UCSD-AML1 (cell line): ENCODE measurements at regions not wholly inside any gene's neighbourhood (a gene's known extent, or its start where the extent isn't known, plus 50 kb on each side); places are given as distances from the start of the nearest gene placed in this dataset.

ENCODE experiments used
- DNase-seq: peaks from one replicate; lab custom pipeline; 2025; ENCODE audit not compliant: unreplicated experiment; lab: John Stamatoyannopoulos, UW

DNA sequence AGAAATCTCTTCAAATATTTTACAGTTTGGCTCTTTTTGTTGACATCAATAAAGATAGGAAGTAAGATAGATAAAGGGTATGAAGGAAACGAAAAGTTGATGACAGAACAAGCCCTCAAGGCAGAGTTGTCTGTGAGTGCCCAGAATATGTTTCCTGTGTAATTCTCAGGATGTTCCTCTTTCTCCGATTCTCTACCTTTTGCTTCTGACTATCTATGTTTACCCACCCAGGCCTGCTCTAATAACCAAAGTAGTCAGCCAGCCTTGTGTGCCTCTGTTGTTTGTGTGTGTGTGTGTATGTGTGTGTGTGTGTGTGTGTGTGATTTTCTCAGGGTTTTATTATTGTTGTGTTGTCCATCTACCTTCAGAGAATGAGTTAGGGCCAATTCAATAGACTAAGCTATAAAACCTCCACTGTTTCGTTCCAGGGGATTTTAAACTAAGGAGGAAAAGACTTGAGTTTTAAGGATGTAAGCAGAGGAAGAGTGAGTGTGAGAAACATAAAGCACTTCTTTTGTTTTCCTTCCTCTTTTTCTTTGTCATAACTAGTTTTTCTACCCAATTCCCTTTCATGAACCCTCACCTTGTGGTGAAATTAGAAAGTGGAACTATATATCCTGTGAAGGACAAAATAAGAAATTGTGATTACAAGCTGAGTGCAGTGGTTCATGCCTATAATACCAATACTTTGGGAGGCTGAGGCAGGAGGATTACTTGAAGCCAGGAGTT lies 627.4 kb upstream of the NR5A2 start:
- DNase-seq, result peak; percentile 7

DNA sequence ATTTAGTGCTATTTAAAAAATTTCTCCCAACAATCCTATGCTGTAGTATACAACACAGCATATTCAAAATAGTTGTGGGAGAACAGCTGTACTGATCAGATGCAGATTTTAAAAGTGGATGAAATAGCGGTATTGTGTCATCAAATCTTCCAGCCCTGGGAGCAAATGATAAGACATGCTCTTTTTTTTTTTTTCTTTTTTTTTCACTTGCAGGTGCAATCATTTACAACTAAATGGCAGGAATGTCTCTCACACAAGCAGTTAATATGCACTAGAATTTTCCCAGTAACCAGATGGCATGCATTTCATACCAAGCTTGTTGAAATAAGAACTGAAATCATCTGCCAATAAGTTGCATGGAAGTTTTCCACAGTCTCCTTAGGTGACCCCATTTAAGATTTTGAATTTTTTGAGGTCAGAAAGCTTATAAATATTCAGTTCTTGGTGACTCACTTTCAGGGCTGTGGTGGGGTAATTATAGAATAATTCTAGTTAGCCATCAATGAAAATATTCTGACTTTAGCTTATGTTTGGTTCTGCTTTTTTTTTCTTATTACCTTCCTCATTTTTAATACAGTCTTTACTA lies 623.9 kb upstream of the NR5A2 start:
- no peak for DNase-seq

DNA sequence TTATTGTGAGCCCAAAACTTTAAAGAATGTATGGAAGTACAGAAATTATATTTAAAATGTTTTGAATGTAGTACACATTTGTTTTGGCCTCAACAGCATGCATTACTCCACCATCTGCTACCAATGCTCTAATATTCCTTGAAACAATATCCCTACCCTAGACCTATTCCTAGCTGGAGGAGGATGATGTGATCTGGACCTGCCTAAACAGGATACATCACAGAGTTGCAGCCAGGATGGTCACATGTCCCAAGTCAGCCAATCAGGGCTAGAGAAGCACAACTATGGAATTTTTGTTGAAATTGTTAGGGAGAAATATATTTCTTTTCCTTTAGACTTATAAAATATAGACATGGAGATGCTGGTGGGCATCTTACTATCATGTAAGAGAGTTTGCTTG lies 623.3 kb upstream of the NR5A2 start:
- no peak for DNase-seq

DNA sequence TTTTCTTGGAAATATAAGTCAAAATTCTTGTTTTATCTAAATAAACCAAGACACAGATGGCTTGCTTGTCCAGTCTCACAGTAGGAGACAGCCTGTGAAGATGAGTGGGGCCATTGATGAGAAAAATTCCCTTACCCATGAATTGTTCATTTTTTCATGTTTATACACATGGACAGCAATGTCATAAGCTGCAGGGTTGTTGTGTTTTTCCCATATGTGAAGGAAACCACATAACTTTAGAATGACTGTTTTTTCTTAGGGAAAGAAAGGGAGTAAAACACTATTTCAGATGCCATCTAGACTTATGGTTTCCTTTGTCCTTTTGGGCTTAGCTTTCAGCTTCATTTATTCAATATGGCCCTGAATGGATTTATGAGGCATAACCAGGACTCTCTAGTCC lies 622.5 kb upstream of the NR5A2 start:
- DNase-seq, result no peak

DNA sequence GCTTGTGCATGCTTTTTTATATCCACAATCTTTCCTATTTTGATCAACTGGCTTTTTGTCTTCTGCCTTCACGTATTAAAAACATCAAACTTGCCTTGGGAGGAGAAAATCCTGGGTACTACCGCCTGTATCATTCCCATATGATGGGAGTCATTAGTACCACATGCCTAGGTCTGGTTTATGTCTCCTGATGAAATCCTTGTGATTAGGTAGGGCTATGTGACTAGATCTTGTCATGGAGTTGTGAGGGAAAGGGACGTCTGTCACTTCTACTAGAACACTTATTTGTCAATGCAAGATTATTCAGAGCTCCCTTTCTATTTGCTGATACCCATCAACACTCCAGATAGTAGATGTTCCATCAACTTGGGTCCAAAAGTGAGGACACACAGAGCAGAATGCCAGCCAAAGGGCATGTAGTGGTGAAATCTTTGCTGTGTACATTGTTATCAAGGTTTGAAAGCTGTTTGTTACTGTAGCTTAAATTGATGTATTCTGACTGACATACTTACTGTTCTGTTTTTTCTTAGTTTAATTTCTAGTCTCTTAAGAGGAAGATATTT lies 621.8 kb upstream of the NR5A2 start:
- DNase-seq, result no peak

DNA sequence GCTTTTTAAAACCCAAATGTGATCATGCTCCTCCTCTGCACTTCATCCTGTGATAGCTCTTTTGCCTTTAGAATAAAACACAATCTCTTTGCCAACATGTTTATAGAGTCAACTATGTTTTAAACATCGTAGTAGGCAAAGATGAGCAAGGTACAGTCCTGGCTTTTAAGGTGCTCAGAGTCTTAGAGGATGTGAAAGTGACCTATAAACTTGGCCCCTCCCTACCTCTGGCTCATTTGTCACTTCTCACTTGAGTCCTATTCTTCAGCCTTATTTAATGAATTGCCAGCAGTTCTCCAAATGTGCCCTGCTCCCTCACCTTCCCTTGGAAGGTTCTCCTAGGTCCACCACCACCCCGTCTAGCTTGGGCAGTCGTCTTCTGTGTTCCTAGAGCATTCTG lies 617.0 kb upstream of the NR5A2 start:
- no peak for DNase-seq

DNA sequence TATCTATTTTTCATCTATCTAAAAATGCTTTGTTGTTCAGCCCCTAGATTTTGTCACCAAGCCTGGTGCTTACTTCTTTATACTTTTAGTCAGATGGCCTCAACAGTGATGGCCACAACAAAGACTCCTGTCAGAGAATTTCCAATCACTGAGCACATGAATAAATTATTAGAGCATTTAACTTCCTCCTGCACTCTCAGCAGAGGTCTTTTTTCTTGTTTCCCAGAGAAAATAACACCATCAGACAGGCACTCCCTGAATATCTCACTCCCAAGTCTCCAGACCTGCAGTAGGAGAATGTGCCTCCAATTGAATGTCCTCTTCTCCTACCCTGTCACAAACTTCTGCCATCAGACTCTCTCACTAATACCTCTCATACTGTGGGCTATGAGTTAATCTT lies 616.0 kb upstream of the NR5A2 start:
- DNase-seq, result no peak

DNA sequence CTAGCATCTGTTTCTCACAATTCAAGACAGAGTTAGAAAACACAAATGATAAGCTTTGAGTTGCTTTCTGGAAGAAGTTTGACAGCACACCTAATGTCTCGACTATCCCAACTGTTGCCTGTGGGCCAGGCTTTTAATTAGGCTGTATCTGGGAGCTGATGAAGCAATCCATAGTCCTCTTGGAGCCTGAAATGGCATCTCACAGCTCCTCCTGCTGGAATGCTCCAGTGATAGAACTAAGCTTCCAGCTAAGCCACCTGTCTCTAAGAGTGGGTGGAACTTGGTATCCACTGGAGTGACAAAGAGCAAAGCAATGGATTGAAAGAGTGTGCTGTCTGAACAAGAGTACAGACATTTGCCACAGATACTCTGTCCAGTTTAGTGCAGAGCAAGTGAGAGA lies 605.3 kb upstream of the NR5A2 start:
- DNase-seq, result peak; percentile 20

DNA sequence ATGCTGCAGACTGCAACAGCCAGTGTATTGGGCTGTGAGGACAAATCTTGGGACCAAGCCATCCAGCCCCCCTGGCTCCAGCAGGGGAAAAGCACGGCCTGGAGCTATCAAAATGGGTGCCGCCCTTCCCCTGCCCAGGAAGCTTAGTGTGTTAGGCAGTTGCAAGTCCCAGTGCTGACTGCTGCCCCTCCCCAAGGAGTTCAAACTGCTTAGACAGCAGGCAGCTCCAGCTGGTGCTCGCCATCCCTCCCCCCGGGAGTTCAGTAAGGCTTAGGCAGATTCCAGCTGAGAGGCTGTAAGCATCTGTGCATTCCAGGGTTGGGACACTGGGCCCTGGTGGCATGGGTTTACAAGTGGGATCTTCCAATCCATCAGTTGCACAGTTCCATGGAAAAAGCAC lies 579.6 kb upstream of the NR5A2 start:
- no peak for DNase-seq

DNA sequence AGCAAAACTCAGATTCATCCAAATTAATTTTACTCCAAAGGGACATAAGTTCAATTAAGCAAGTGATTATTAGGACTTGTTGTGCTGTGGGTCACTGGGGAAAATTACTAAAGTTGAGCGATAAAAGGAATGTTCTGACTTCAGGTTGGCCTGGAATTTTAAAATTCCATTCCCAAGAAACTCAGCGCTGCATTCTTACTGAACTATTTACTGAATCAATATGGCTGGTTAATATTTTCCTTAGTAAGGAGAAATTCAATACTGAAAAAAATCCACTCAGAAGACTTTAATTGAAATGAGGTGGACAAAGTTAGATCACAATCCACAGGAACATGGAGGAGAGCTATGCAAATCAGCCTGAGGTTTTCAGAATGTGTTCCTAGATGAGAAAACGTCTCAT lies 578.9 kb upstream of the NR5A2 start:
- DNase-seq, result no peak

DNA sequence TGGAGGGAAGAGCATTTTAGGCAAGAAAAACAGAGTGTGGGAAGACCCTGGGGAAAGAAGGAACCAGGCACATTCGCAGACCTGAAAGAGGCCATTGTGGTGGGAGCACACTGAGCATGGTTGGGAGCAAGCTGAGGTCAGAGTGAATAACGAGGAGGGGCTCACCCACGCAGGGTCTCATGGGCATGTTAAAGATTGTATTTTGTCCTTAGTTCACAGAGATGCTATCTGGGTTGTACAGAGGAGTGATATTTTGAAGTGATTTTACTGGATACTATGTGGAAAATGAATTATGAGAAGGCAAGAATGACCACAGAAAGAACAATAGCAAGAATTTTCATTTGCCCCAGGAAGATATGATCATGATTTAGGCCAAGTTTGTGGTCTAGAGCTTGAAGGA lies 578.3 kb upstream of the NR5A2 start:
- no peak for DNase-seq

DNA sequence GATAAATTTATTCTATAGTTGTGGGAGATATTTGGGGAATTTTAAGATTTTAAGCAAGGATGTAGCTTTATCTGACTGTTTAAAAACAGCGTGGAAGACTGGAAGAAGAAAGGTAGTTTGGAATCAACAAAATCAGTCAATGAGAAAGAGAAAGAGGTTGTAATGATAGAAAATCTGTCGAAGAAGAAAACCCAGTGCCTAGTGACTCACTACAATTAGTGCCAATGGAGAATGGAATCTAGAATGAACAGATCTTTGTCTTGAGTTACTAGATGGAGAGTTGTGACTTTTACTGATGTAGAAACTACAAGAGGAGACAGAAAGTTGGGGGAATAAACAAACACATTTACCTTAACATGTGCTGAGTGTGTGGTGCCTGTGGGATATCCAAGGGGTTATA lies 577.8 kb upstream of the NR5A2 start:
- no peak for DNase-seq

DNA sequence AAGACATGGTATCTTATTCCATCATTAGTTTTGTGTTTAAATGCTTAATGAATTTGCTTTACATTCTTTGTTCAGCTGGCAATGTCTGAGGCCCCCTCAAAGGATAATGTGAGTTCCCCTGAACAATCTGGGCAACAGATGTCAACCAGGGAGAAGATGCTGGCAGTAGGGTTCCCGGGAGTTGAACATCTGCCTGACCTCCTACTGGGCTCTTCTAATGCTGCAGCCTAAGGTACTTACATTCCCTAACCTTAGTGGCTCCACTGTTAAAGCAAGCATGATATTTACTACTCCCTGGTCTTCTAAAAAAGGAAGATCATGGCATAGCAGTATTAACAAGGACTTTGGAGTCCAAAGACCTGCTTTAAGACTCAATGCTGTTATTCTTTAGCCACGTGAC lies 574.9 kb upstream of the NR5A2 start:
- DNase-seq, result no peak

DNA sequence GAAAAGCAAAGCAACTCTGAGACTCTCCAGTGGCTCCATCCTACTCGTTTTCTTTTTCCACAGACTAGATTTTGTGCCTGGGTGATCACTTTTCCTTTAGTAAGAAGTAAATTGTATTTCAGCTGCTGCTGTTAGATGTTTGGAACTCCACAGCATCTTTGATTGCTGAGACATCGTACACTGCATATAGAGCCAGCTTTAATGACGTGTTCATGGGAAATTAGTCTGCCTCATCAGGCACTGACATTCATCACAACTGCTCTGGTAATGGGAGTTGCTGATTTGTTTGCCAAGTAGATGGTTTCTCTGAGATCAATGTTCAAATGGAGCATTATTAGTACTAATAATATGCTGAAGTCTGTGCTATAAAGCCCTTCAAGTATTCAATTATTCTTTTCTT lies 573.8 kb upstream of the NR5A2 start:
- no peak for DNase-seq

DNA sequence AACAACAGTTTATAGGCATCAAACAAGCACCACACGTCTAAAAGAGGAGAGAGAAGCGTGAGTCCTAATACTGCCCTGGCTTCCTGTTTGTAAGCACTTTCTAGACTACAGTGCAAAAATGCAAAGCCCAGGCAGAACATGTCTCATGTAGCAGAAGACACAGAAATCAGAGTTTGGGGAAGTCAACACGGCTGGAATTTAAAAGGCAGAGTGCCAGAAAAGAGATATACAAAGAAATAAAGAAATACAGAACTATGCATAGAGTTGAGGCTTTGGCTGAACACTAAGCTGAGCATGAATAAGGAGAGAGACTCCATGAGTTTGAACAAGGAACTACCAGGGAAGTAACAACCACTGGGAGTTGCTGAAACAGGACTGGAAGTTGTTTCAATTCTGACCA lies 566.6 kb upstream of the NR5A2 start:
- no peak for DNase-seq

DNA sequence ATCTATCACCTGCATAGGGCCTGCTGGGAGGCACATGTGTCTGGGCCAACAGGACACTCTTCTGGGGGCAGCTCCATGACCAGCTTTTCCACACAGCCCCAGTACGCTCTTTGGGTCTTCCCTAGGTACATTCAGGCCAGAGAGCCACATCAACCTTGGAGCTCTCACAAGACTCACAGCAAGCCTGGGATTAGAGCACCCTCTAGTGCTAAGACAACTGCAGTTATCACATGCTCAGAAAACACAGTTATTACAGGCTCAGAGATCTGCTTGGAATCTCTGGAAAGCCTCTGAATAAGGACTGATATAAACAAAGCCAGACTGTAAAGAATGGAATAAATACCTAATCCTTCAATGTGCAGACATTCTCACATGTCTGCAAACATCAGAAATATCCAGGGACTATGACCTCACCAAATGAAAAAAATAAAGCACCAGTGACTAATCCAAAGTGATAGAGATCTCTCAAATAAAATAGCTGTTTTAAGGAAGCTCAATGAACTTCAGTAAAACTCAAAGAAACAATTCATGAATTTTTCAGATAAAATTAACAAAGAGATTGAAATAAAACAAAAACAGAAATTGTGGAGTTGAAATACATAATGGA lies 563.9 kb upstream of the NR5A2 start:
- peak; percentile 18 for DNase-seq

DNA sequence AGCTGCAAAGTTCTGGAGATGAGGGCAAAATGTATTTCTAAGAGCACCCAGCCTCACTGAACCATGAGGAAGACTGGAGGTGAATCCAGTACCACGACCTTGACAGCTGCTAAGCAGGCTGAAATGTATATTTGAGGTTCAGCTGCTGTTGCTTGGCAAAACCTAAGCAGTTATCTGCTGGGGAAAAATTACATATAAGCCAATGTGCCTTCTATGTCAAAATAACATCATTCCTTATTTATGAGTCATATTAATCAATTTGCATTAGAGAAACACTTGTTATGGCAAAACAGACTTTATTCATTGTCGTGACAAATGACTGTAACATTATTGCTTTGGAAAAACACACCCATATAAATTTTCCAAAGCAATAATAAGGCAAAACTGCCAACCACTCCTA lies 560.5 kb upstream of the NR5A2 start:
- no peak for DNase-seq

DNA sequence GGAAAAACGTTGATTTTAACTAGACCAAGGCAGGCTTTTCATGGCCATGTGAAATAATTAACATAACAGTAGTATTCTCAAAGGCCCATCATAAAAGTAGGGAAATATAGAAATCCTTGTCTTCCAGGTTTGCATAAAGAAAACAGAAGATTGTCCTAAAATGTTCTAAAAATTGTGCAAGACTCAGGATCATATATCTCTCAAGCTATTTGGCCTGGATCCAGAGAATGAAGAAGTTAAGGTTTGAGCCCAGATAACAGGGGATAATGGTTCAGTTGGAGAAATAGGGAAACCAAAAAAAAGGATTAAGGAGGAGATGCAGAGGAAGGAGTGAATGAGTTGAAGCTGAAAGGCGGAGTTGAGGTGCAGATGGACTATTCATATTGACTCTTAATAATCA lies 555.5 kb upstream of the NR5A2 start:
- no peak for DNase-seq

DNA sequence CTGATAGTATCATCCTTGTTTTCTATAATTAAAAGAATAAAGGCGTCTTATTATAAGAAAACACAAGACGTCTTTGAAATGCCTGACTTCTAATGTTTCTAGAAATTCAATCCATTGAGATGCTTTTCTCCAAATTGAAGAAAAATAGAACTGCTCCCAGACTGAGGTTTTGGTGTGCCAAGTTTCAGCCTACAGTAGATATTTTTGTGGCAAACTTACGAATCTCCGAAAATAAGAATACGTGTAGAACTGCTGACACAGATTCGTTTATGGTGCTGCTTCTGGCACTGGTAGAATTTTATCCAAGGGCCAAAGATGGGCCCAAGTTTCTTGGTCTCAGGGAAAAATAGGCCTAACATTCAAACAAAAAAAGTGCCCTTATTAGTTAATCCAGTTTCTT lies 554.5 kb upstream of the NR5A2 start:
- DNase-seq, result no peak

DNA sequence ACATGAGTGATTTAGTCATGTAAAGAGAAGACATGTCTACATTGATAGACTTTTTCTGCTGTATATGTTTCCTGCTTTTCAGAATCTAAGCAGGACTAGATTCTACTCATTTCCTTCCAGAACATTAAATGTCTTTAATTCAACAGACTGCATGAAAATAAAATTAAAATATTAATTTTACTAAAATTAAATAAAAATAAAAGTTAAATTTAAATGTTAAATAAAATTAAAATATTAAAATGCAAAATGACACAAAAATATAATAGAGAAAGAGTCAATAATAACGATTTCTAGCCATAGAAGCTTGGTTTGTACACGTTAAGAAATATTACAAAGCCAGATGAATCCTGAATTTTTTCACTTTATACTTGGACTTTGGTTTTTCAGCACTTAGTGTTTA lies 552.8 kb upstream of the NR5A2 start:
- no peak for DNase-seq

DNA sequence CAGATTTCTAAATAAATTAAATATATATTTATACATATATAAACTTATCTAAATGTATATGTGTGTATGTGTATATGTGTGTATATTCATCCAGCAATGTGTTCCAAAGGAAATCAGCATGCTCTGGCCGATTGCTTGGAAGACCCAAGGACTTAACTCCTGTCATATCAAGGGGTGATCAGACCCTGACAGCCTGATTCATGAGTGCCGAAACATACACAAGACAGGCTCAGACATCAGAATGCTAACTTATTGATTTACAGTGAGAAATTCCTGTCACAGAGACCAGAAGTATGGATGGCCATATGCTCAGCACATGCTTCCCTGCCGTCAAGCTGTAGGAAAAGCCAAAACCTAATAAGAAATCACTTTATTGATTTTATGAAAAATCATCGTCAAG lies 545.1 kb upstream of the NR5A2 start:
- DNase-seq, result no peak

DNA sequence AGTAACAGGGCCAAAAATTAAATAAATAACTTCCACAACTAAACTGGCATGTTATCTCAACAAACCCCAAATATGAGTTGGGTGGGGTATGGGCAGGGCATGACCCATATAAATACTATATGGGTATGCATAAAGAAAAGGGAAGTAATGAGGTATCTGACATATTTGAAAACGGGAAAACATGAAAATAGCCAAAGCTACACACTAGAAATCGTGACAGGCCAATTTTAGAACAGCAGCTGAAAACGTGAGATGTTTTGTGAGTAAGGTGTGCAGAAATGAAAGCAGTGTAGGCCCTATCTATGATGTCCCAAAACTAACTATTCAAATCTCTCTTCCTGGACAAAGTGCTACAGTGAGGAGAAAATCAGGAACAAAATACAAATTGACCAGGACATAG lies 537.9 kb upstream of the NR5A2 start:
- DNase-seq, result no peak
